ENCODE measurements at regions not wholly inside any gene's neighbourhood (a gene's known extent, or its start where the extent isn't known, plus 50 kb on each side); places are given as distances from the start of the nearest gene placed in this dataset.

- DNase-seq (ENCODE audit: low read depth): no peak
Measured at GRCh38 chr1:81071969-81072753, 728.6 kb upstream of the ADGRL2 start.

GRCh38 chr1:81071072-81071858 lies 729.5 kb upstream of the ADGRL2 start:
- DNase-seq (ENCODE audit: low read depth): no peak

GRCh38 chr1:81069856-81070255 lies 730.9 kb upstream of the ADGRL2 start:
- DNase-seq (ENCODE audit: low read depth): no peak

GRCh38 chr1:81068726-81069125 lies 732.0 kb upstream of the ADGRL2 start:
- DNase-seq (ENCODE audit: low read depth): no peak

- no peak for DNase-seq (ENCODE audit: low read depth)
Measured at GRCh38 chr1:81053826-81054225, 746.9 kb upstream of the ADGRL2 start.

- no peak for DNase-seq (ENCODE audit: low read depth)
Measured at GRCh38 chr1:81052162-81052561, 748.6 kb upstream of the ADGRL2 start.

GRCh38 chr1:81050390-81050789 lies 750.3 kb upstream of the ADGRL2 start:
- no peak for DNase-seq (ENCODE audit: low read depth)

- peak; percentile 1 for DNase-seq (ENCODE audit: low read depth)
Measured at GRCh38 chr1:81044708-81045107, 756.0 kb upstream of the ADGRL2 start.

GRCh38 chr1:81042225-81042624 lies 758.5 kb upstream of the ADGRL2 start:
- no peak for DNase-seq (ENCODE audit: low read depth)

- DNase-seq (ENCODE audit: low read depth): no peak
Measured at GRCh38 chr1:81034291-81034690, 766.4 kb upstream of the ADGRL2 start.

GRCh38 chr1:81032973-81033425 lies 767.7 kb upstream of the ADGRL2 start:
- no peak for DNase-seq (ENCODE audit: low read depth)

GRCh38 chr1:81032374-81032773 lies 768.4 kb upstream of the ADGRL2 start:
- DNase-seq (ENCODE audit: low read depth): no peak

- DNase-seq (ENCODE audit: low read depth): no peak
Measured at GRCh38 chr1:81030441-81030840, 770.3 kb upstream of the ADGRL2 start.

GRCh38 chr1:81029266-81029665 lies 771.5 kb upstream of the ADGRL2 start:
- DNase-seq (ENCODE audit: low read depth): no peak

- no peak for DNase-seq (ENCODE audit: low read depth)
Measured at GRCh38 chr1:81023187-81023724, 777.5 kb upstream of the ADGRL2 start.

GRCh38 chr1:81021134-81021533 lies 779.6 kb upstream of the ADGRL2 start:
- peak; percentile 0 for DNase-seq (ENCODE audit: low read depth)

GRCh38 chr1:81020506-81020905 lies 780.2 kb upstream of the ADGRL2 start:
- DNase-seq (ENCODE audit: low read depth): no peak

GRCh38 chr1:81010126-81010525 lies 790.6 kb upstream of the ADGRL2 start:
- no peak for DNase-seq (ENCODE audit: low read depth)

GRCh38 chr1:81008293-81008692 lies 792.4 kb upstream of the ADGRL2 start:
- no peak for DNase-seq (ENCODE audit: low read depth)

- no peak for DNase-seq (ENCODE audit: low read depth)
Measured at GRCh38 chr1:81007024-81007423, 793.7 kb upstream of the ADGRL2 start.

GRCh38 chr1:81006502-81006901 lies 794.2 kb upstream of the ADGRL2 start:
- no peak for DNase-seq (ENCODE audit: low read depth)

GRCh38 chr1:81004011-81004410 lies 796.7 kb upstream of the ADGRL2 start:
- DNase-seq (ENCODE audit: low read depth): no peak

- DNase-seq (ENCODE audit: low read depth): no peak
Measured at GRCh38 chr1:80994934-80995333, 805.8 kb upstream of the ADGRL2 start.

Data from stromal cell of bone marrow (primary cell).